H1 (cell line): ENCODE measurements at regions not wholly inside any gene's neighbourhood (a gene's known extent, or its start where the extent isn't known, plus 50 kb on each side); places are given as distances from the start of the nearest gene placed in this dataset.
A peak's percentile ranks its signal among the peaks of the same experiment; 100 is the strongest.

Experiments used
- CTCF ChIA-PET: fragments of 300-600 bp; sonication (Branson Sonifier 250); formaldehyde crosslinking; loops from one replicate; lab custom pipeline; 2021; ENCODE audit not compliant: partially characterized antibody; lab: Charles Lee
- POLR2A ChIA-PET: fragments of 300-600 bp; sonication (Branson Sonifier 250); formaldehyde crosslinking; loops from one replicate; lab custom pipeline; 2021; ENCODE audit warnings: inconsistent platforms; ENCODE audit not compliant: partially characterized antibody; lab: Charles Lee
- DNase-seq, 2 experiments: peaks; one replicate each; pipeline versions ENCODE4 v3.0.0 to v3.0.0-alpha.2; 2010 to 2022; ENCODE audit warnings: low spot score in 2 of 2, low read depth in 1 of 2, mixed read lengths in 1 of 2
- FAIRE-seq: peaks from 2 replicates; lab custom pipeline; 2011; peaks lifted over from hg19 to GRCh38; lab: Jason Lieb, UNC
- H2AFZ ChIP-seq: 2 replicates; pipeline ENCODE4 v1.8.1; 2012; ENCODE audit warnings: low read length, inconsistent platforms
- H2AK5ac ChIP-seq: 2 replicates; pipeline ENCODE4 v1.6.1; 2013; ENCODE audit warnings: low read depth, low read length
- H2BK120ac ChIP-seq: replicated peaks from 2 replicates; pipeline ENCODE3; 2013; ENCODE audit warnings: low read depth, low read length, inconsistent platforms
- H2BK12ac ChIP-seq: 2 replicates; pipeline ENCODE4 v1.6.1; 2013; ENCODE audit warnings: low read depth, low read length
- H2BK15ac ChIP-seq: 2 replicates; pipeline ENCODE4 v1.6.1; 2013; ENCODE audit warnings: low read length
- H2BK20ac ChIP-seq: 2 replicates; pipeline ENCODE4 v1.6.1; 2013; ENCODE audit warnings: low read length
- H2BK5ac ChIP-seq: 2 replicates; pipeline ENCODE4 v1.6.1; 2013; ENCODE audit warnings: low read depth, low read length
- H3K14ac ChIP-seq: 2 replicates; pipeline ENCODE4 v1.6.1; 2013; ENCODE audit warnings: inconsistent platforms; ENCODE audit not compliant: insufficient read length
- H3K18ac ChIP-seq: 2 replicates; pipeline ENCODE4 v1.6.1; 2013; ENCODE audit warnings: low read length; ENCODE audit errors: extremely low read depth
- H3K23ac ChIP-seq: 2 replicates; pipeline ENCODE4 v1.6.1; 2013; ENCODE audit warnings: inconsistent platforms; ENCODE audit not compliant: insufficient read length
- H3K23me2 ChIP-seq: 2 replicates; pipeline ENCODE4 v1.6.1; 2013; ENCODE audit warnings: low read depth, low read length
- H3K27ac ChIP-seq: 2 replicates; pipeline ENCODE4 v1.6.1; 2011; ENCODE audit warnings: low read depth, low read length, inconsistent platforms
- H3K27me3 ChIP-seq, 4 experiments: replicated peaks in 1 of 4; 1 replicate in 1 of 4; 2 replicates in 3 of 4; pipeline versions ENCODE4 v1.6.1 to v1.8.1; 2011 to 2013; ENCODE audit warnings: low read length in 3 of 4, mild to moderate bottlenecking in 3 of 4, inconsistent platforms in 2 of 4, mixed read lengths in 2 of 4, moderate library complexity in 1 of 4; ENCODE audit not compliant: control insufficient read depth in 3 of 4, insufficient read depth in 3 of 4; ENCODE audit errors: extremely low read depth in 1 of 4
- H3K36me3 ChIP-seq, 4 experiments: 2 replicates each; pipeline versions ENCODE4 v1.6.1 to v1.8.1; 2011 to 2013; ENCODE audit warnings: mild to moderate bottlenecking in 4 of 4, low read length in 3 of 4, moderate library complexity in 2 of 4, control low read depth in 1 of 4, inconsistent platforms in 1 of 4; ENCODE audit not compliant: insufficient read depth in 4 of 4, control insufficient read depth in 2 of 4
- H3K4ac ChIP-seq: replicated peaks from 2 replicates; pipeline ENCODE3; 2013; ENCODE audit warnings: low read length, low read depth, mixed read lengths, inconsistent platforms; ENCODE audit not compliant: insufficient read length
- H3K4me1 ChIP-seq, 4 experiments: replicated peaks in 1 of 4; 1 replicate in 1 of 4; 2 replicates in 3 of 4; pipeline versions ENCODE4 v1.6.1 to v1.8.1; 2011 to 2013; ENCODE audit warnings: low read length in 3 of 4, inconsistent platforms in 2 of 4, mixed read lengths in 1 of 4; ENCODE audit not compliant: insufficient read depth in 4 of 4, control insufficient read depth in 3 of 4
- H3K4me2 ChIP-seq, 2 experiments: 2 replicates each; pipeline versions ENCODE4 v1.6.1 to v1.8.1; 2011 to 2013; ENCODE audit warnings: low read depth in 2 of 2, low read length in 2 of 2, control low read depth in 1 of 2, inconsistent platforms in 1 of 2, mild to moderate bottlenecking in 1 of 2; ENCODE audit not compliant: insufficient read depth in 1 of 2
- H3K4me3 ChIP-seq, 4 experiments: fragments of 200-600, 300-600 bp in 1 of 4; sonication (generic), shearing (Covaris generic), sonication (Bioruptor Twin) in 1 of 4; 2 replicates each; pipeline versions ENCODE4 v1.5.1 to v1.8.1; 2011 to 2016; ENCODE audit warnings: low read length in 4 of 4, low read depth in 3 of 4, control low read depth in 2 of 4, inconsistent platforms in 2 of 4, mild to moderate bottlenecking in 2 of 4, mixed read lengths in 1 of 4, moderate library complexity in 1 of 4; ENCODE audit not compliant: insufficient read depth in 2 of 4; ENCODE audit errors: extremely low read depth in 1 of 4
- H3K56ac ChIP-seq: replicated peaks from 2 replicates; pipeline ENCODE3; 2013; ENCODE audit warnings: low read depth, mild to moderate bottlenecking, mixed read lengths, low read length, inconsistent platforms; ENCODE audit not compliant: insufficient read length
- H3K79me1 ChIP-seq: 2 replicates; pipeline ENCODE4 v1.6.1; 2013; ENCODE audit warnings: low read depth, low read length, control low read depth
- H3K79me2 ChIP-seq, 2 experiments: 2 replicates each; pipeline versions ENCODE4 v1.6.1 to v1.8.1; 2012 to 2013; ENCODE audit warnings: low read length in 2 of 2, mild to moderate bottlenecking in 2 of 2, inconsistent platforms in 1 of 2; ENCODE audit not compliant: insufficient read depth in 2 of 2, control insufficient read depth in 1 of 2
- H3K9ac ChIP-seq, 4 experiments: replicated peaks in 1 of 4; 1 replicate in 1 of 4; 2 replicates in 3 of 4; pipeline versions ENCODE4 v1.6.1 to v1.8.1; 2011 to 2013; ENCODE audit warnings: low read depth in 3 of 4, low read length in 3 of 4, control low read depth in 2 of 4, mild to moderate bottlenecking in 2 of 4, moderate library complexity in 2 of 4, inconsistent platforms in 1 of 4; ENCODE audit errors: extremely low read depth in 1 of 4
- H3K9me3 ChIP-seq, 2 experiments: 2 replicates each; pipeline versions ENCODE4 v1.6.1 to v1.8.1; 2012 to 2013; ENCODE audit warnings: mild to moderate bottlenecking in 2 of 2, moderate library complexity in 2 of 2, control low read depth in 1 of 2, inconsistent platforms in 1 of 2, low read depth in 1 of 2, low read length in 1 of 2, mixed read lengths in 1 of 2; ENCODE audit not compliant: insufficient read depth in 2 of 2
- H4K20me1 ChIP-seq, 2 experiments: replicated peaks in 1 of 2; 2 replicates each; pipeline versions ENCODE3 to v1.8.1; 2011 to 2013; ENCODE audit warnings: inconsistent platforms in 2 of 2, low read length in 2 of 2, mild to moderate bottlenecking in 1 of 2; ENCODE audit not compliant: insufficient read depth in 2 of 2, control insufficient read depth in 1 of 2
- H4K5ac ChIP-seq: 2 replicates; pipeline ENCODE4 v1.6.1; 2013; ENCODE audit warnings: low read length, low read depth, mixed read lengths, inconsistent platforms; ENCODE audit not compliant: insufficient read length
- H4K8ac ChIP-seq: 2 replicates; pipeline ENCODE4 v1.8.0; 2013; ENCODE audit warnings: mild to moderate bottlenecking, moderate library complexity, low read length, inconsistent platforms; ENCODE audit not compliant: insufficient read depth; ENCODE audit errors: extremely low read depth
- H4K91ac ChIP-seq: replicated peaks from 2 replicates; pipeline ENCODE3; 2013; ENCODE audit warnings: low read length, mixed read lengths, inconsistent platforms; ENCODE audit not compliant: insufficient read length
- CTBP2 ChIP-seq: IDR thresholded peaks from 2 replicates; pipeline ENCODE4 v1.7.0; 2011; ENCODE audit warnings: borderline replicate concordance, mild to moderate bottlenecking, moderate library complexity, mixed read lengths, low read length; ENCODE audit not compliant: insufficient read depth, insufficient read length
- EGR1 ChIP-seq: IDR thresholded peaks from 2 replicates; pipeline ENCODE4 v1.6.1; 2011; ENCODE audit warnings: low read depth, low read length, borderline replicate concordance
- EZH2 ChIP-seq: fragments of 200-600 bp; sonication (generic); IDR thresholded peaks from 2 replicates; pipeline ENCODE4 v1.7.1; 2012; ENCODE audit warnings: low read depth, mild to moderate bottlenecking, moderate library complexity, low read length, inconsistent platforms; ENCODE audit not compliant: severe bottlenecking
- JUN ChIP-seq: IDR thresholded peaks from 2 replicates; pipeline ENCODE4 v1.6.1; 2011; ENCODE audit warnings: low read depth, mild to moderate bottlenecking, improper control_type of control experiment, low read length
- TBP ChIP-seq: IDR thresholded peaks from 2 replicates; pipeline ENCODE4 v1.6.1; 2011; ENCODE audit warnings: low read depth, low read length, improper control_type of control experiment
- WGBS, 2 experiments: shearing (Covaris generic) in 1 of 2; methylation state at CpG; one replicate each; pipeline versions ENCODE4 v1.1.6 to v1.1.7; 2013 to 2015; ENCODE audit warnings: low lambda C conversion rate in 2 of 2, mixed read lengths in 2 of 2, inconsistent platforms in 1 of 2, low coverage in 1 of 2, missing lambda C conversion rate in 1 of 2; ENCODE audit not compliant: insufficient replicate concordance in 2 of 2, insufficient coverage in 1 of 2, insufficient read length in 1 of 2; ENCODE audit errors: extremely low coverage in 1 of 2, missing lambda C conversion rate in 1 of 2; 5-methylcytosine and 5-hydroxymethylcytosine counted together
- TF ChIP-seq, protein P1 (sequence below): IDR thresholded peaks from 2 replicates; pipeline ENCODE4 v1.6.1; 2011; ENCODE audit warnings: low read depth, mild to moderate bottlenecking, low read length; ENCODE audit not compliant: insufficient read depth

GRCh38 chr11:116175707-116176106 lies 597.1 kb downstream of the BUD13 start:
- WGBS, 2 experiments: 88% methylated on average over 7 of the region's 7 CpGs; no CpG with 5 or more reads in 1 of the 2 experiments
- Histone ChIP-seq H3K23ac (no peak overlapping the region), H2AK5ac (no peak overlapping the region), H3K9me3 (no peaks in the 10 kb centered on the region), H4K5ac (no peak overlapping the region), H4K20me1 (no peaks in the 10 kb centered on the region), H2AFZ (no peak overlapping the region), H2BK12ac (no peak overlapping the region), H3K4me1 (peaks cover 2 to 19% (median 11%) of the 10 kb centered on the region in 4 experiments), H2BK20ac (no peak overlapping the region), H3K4me2 (no peak overlapping the region), H3K56ac (no peak overlapping the region), H3K14ac (no peak overlapping the region), H3K27me3 (no peaks in the 10 kb centered on the region), H4K8ac (no peak overlapping the region), H3K36me3 (no peaks in the 10 kb centered on the region), H2BK5ac (no peak overlapping the region), H3K23me2 (no peaks in the 10 kb centered on the region; the same call in 1 of the 2 replicates), H3K79me1 (no peaks in the 10 kb centered on the region), H3K4ac (no peak overlapping the region), H3K79me2 (no peaks in the 10 kb centered on the region), H3K27ac (no peak overlapping the region), H3K9ac (no peak overlapping the region), H4K91ac (no peak overlapping the region), H3K4me3 (no peak overlapping the region), H2BK120ac (no peak overlapping the region), H3K18ac (no peak overlapping the region), H2BK15ac (0 out of 2 replicates have a peak overlapping the region, but pooled peaks have one; percentile 4)
- FAIRE-seq: no peak
- POLR2A ChIA-PET: interaction anchor here (1.4 kb wide), 1 partner anchor 95 kb away, joined by 3 read pairs; no protein-coding TSS in a partner anchor
- TF ChIP-seq CTBP2: no peak
- no peak for TF ChIP-seq EGR1
- TF ChIP-seq, protein P1, sequence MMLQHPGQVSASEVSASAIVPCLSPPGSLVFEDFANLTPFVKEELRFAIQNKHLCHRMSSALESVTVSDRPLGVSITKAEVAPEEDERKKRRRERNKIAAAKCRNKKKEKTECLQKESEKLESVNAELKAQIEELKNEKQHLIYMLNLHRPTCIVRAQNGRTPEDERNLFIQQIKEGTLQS: no peak
- no peak for TF ChIP-seq EZH2
- no peak for TF ChIP-seq TBP
- TF ChIP-seq JUN: no peak
- no peak for DNase-seq
- CTCF ChIA-PET: interaction anchor here (1.3 to 8.0 kb wide), 9 partner anchors 8 to 116 kb away, joined by 3 to 47 read pairs (median 6); no protein-coding TSS in a partner anchor
